ENCODE measurements at regions not wholly inside any gene's neighbourhood (a gene's known extent, or its start where the extent isn't known, plus 50 kb on each side); places are given as distances from the start of the nearest gene placed in this dataset.

DNA sequence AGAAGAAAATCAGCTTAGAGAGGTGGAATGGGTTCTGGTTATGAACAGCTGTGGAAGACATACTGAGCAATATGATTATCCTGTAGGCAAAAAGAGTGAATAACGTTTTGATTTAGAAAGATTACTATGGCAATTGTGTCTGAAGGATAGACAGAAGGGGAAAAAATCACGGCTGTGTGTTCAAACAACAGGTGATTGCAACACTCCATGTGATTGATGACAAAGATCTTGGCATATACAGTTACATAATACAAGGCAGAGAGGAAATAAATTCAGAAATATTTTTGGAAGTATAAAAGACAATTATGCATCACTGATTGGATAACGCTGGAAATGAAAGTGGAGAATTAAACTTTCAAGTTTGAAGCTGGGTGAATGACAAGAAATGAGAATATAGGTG lies 58.5 kb upstream of the KCNJ3 start:
- TF ChIP-seq, protein P1, sequence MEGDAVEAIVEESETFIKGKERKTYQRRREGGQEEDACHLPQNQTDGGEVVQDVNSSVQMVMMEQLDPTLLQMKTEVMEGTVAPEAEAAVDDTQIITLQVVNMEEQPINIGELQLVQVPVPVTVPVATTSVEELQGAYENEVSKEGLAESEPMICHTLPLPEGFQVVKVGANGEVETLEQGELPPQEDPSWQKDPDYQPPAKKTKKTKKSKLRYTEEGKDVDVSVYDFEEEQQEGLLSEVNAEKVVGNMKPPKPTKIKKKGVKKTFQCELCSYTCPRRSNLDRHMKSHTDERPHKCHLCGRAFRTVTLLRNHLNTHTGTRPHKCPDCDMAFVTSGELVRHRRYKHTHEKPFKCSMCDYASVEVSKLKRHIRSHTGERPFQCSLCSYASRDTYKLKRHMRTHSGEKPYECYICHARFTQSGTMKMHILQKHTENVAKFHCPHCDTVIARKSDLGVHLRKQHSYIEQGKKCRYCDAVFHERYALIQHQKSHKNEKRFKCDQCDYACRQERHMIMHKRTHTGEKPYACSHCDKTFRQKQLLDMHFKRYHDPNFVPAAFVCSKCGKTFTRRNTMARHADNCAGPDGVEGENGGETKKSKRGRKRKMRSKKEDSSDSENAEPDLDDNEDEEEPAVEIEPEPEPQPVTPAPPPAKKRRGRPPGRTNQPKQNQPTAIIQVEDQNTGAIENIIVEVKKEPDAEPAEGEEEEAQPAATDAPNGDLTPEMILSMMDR (IDR thresholded peaks at IDR 0.05; ENCODE audit: insufficient read depth, low read depth, low read length) = no peak
- TF ChIP-seq EZH2 (IDR thresholded peaks at IDR 0.05; ENCODE audit: insufficient read depth, low read length) = no peak
